GM10266 (cell line): ENCODE measurements at regions not wholly inside any gene's neighbourhood (a gene's known extent, or its start where the extent isn't known, plus 50 kb on each side); places are given as distances from the start of the nearest gene placed in this dataset.

Experiments used
- DNase-seq: peaks from one replicate; pipeline ENCODE4 v3.0.0; 2012; ENCODE audit errors: extremely low spot score
- TF ChIP-seq, protein P1 (sequence below): IDR thresholded peaks from 2 replicates; pipeline ENCODE4 v1.5.1; 2012; ENCODE audit warnings: mild to moderate bottlenecking, low read depth; ENCODE audit not compliant: control insufficient read depth, insufficient read depth; ENCODE audit errors: missing control alignments

DNA sequence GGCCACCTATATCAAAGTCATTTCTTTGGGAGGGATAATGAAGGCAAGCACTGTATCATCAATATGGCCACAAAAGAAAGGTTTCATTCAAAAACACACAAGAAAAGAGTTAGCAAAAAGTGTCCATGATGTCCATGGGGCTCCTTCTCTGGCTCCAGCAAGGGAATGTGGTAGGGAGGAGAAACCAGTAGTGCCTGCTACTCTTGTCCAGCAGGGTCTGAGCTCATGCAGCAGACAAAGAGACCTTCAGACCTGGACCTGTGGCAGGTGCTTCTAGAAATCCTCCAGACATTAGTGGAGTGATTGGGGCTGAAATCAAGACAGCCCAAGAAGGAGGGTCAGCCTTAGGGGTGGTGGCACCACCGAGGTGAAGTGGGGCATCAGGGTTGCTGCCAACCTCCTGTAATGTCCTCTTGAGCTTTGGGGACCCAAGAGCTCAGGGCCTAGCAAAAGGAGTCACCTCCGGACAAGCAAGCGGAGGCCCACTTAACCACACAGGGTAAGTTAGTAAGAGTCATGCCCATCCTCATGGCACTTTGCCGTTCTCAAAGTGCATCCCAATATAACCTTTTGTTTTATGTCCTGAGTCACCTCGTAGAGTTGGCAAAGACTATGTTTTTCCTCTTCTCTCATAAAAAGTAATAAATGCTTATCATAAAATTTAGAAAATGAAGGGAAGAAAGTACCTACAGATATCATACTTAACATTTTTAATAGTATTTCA lies 112.6 kb upstream of the YPEL5 start:
- DNase-seq, result no peak
- TF ChIP-seq, protein P1, sequence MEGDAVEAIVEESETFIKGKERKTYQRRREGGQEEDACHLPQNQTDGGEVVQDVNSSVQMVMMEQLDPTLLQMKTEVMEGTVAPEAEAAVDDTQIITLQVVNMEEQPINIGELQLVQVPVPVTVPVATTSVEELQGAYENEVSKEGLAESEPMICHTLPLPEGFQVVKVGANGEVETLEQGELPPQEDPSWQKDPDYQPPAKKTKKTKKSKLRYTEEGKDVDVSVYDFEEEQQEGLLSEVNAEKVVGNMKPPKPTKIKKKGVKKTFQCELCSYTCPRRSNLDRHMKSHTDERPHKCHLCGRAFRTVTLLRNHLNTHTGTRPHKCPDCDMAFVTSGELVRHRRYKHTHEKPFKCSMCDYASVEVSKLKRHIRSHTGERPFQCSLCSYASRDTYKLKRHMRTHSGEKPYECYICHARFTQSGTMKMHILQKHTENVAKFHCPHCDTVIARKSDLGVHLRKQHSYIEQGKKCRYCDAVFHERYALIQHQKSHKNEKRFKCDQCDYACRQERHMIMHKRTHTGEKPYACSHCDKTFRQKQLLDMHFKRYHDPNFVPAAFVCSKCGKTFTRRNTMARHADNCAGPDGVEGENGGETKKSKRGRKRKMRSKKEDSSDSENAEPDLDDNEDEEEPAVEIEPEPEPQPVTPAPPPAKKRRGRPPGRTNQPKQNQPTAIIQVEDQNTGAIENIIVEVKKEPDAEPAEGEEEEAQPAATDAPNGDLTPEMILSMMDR, result no peak

DNA sequence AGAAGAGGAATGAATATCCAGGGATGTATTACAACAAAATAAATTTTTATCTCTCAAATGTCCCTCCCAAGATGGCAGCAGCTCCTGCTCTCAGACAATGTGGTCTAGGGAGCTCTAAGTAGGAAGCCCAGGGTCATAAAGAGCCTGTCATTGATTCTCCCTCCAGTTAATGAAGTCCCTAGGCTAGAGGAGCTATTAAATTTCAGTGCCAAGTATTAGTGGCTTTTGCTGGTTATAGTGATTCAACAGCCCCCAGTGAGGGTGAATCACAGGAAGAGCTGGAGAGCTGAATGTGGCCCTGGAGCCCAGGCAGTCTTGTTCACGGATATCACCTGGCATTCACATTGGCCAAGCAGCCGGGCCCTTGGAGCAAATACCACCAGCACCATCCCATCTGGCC lies 109.8 kb upstream of the YPEL5 start:
- no peak for DNase-seq
- TF ChIP-seq, protein P1, result no peak

DNA sequence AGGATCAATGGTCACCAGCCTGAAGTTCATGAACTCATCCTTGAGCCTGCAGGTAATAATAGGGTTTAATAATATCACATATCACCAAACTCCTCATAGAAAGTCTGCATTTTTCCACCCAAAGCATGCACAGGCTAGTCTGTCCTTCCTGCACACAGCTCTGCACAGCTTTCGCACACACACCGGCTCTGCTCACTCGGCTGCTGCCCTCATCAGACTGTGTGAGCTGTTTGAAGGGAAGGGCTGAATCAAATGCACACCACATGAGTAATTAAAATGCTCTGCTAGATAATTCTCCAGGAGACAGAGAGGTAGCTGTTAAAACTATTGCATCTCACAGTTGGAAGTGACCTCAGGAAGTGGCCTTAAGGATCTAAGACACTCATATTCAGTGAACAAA lies 108.4 kb upstream of the YPEL5 start:
- DNase-seq, result no peak
- TF ChIP-seq, protein P1, result no peak

DNA sequence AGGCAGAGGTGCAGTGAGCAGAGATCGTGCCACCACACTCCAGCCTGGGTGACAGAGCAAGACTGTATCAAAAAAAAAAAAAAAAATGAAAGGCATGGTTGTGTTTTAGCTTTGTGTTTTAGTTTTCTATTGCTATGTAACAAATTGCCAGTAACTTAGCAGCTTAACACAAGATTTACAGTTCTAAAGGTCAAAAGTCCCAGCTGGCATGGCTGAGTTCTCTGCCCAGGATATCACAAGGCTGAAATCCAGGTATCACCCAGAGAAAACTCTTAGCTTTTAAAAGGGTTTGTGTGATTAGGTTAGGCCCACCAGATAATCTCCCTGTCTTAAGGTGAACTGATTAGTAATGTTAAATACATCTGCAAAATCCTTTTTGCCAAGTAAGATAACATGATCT lies 107.7 kb upstream of the YPEL5 start:
- no peak for DNase-seq
- TF ChIP-seq, protein P1, result no peak

DNA sequence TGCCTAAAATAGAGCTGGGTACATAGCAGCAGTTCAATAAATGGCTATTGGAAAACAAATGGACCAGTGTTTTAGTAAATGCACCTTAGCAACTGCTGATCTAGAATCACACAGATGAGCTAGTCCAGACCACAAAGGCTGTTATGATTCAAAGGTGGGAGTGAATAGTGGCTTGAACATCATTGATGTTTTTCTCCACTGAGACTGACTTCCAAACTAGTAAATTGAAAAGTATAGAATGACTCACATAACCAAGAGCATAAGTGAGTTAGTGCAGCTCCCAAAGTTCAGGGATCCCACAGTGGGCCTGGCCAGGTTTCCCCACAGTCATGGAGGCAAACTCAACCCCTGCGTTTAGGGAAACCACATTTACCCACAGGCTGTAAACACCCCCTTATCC lies 106.7 kb upstream of the YPEL5 start:
- TF ChIP-seq, protein P1, result no peak
- no peak for DNase-seq

DNA sequence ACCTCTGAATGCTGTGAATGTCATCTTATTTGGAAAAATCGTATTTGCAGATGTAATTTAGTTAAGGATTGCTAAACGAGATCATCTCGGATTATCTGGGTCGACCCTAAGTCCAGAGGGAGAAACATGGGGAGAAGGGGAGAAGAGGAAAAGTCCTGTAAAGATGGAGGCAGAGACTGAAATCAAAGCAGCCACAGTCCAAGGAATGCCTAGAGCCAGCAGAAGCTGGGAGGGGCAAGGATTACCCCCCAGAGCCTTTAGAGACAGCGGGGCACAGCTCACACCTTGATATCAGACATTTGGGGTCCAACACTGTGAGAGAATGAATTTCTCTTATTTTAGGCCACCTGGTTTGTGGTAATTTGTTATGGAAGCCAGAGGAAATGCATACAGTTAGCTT lies 104.9 kb upstream of the YPEL5 start:
- TF ChIP-seq, protein P1, result no peak
- no peak for DNase-seq

DNA sequence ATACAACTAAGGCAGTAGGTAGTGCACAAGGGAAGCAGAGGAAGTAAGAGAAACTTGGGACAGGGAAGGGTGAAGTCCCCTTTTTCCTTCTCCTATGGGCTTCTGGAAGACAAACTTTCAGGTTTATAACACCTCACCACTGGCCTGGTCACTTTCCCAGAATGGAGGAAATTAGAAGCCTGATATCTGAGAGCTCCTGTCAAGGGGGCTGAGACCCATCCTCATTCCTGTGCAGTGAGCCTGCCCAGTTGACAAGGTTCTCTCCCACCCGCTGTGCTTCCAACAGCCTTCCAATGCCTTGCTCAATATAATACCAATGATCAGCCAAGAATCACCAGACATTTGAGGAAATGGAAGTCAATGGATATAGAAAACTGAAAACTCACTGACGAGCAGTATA lies 100.4 kb upstream of the YPEL5 start:
- TF ChIP-seq, protein P1, result no peak
- no peak for DNase-seq
